Smooth muscle cell (in vitro differentiated cells): ENCODE measurements at regions not wholly inside any gene's neighbourhood (a gene's known extent, or its start where the extent isn't known, plus 50 kb on each side); places are given as distances from the start of the nearest gene placed in this dataset.

Experiments
- DNase-seq: peaks from one replicate; lab custom pipeline; 2025; ENCODE audit not compliant: unreplicated experiment; lab: John Stamatoyannopoulos, UW
- H2AFZ ChIP-seq: fragments of 200-600 bp; sonication (generic); 2 replicates; pipeline ENCODE4 v1.6.0; 2016; ENCODE audit warnings: antibody characterized with exemption, low read depth, mild to moderate bottlenecking
- H3F3A ChIP-seq: fragments of 200-600 bp; sonication (generic); 2 replicates; pipeline ENCODE4 v1.6.0; 2017; ENCODE audit warnings: antibody characterized with exemption, low read depth
- H3K27ac ChIP-seq: fragments of 200-600 bp; sonication (generic); 2 replicates; pipeline ENCODE4 v1.5.1; 2016; ENCODE audit warnings: low read depth, mild to moderate bottlenecking
- H3K27me3 ChIP-seq: fragments of 200-600 bp; sonication (generic); 2 replicates; pipeline ENCODE4 v1.6.1; 2016; ENCODE audit warnings: low read depth, mild to moderate bottlenecking
- H3K36me3 ChIP-seq: fragments of 200-600 bp; sonication (generic); 2 replicates; pipeline ENCODE4 v1.5.1; 2016; ENCODE audit warnings: low read depth
- H3K4me1 ChIP-seq: fragments of 200-600 bp; sonication (generic); 2 replicates; pipeline ENCODE4 v1.5.1; 2016; ENCODE audit warnings: low read depth
- H3K4me2 ChIP-seq: fragments of 200-600 bp; sonication (generic); 2 replicates; pipeline ENCODE4 v1.6.0; 2016; ENCODE audit warnings: mild to moderate bottlenecking
- H3K4me3 ChIP-seq: fragments of 200-600 bp; sonication (generic); 2 replicates; pipeline ENCODE4 v1.5.1; 2016; ENCODE audit warnings: mild to moderate bottlenecking
- H3K79me2 ChIP-seq: fragments of 200-600 bp; sonication (generic); 2 replicates; pipeline ENCODE4 v1.6.0; 2016; ENCODE audit warnings: low read depth, mild to moderate bottlenecking
- H3K9ac ChIP-seq: fragments of 200-600 bp; sonication (generic); 2 replicates; pipeline ENCODE4 v1.6.0; 2016; ENCODE audit warnings: low read depth
- H3K9me3 ChIP-seq: fragments of 200-600 bp; sonication (generic); replicated peaks from 2 replicates; pipeline ENCODE4 v1.5.1; 2016; ENCODE audit warnings: low read depth
- H4K20me1 ChIP-seq: fragments of 200-600 bp; sonication (generic); 2 replicates; pipeline ENCODE4 v1.6.0; 2016; ENCODE audit warnings: low read depth
- WGBS: methylation state at CpG from one replicate; pipeline ENCODE4 v1.1.7; 2016; ENCODE audit warnings: low lambda C conversion rate; 5-methylcytosine and 5-hydroxymethylcytosine counted together
- TF ChIP-seq, protein P1 (sequence below): fragments of 200-600 bp; sonication (generic); IDR thresholded peaks from 2 replicates; pipeline ENCODE4 v1.5.1; 2017; ENCODE audit warnings: borderline replicate concordance, mild to moderate bottlenecking, antibody characterized with exemption; ENCODE audit not compliant: insufficient read depth, poor library complexity, severe bottlenecking

DNA sequence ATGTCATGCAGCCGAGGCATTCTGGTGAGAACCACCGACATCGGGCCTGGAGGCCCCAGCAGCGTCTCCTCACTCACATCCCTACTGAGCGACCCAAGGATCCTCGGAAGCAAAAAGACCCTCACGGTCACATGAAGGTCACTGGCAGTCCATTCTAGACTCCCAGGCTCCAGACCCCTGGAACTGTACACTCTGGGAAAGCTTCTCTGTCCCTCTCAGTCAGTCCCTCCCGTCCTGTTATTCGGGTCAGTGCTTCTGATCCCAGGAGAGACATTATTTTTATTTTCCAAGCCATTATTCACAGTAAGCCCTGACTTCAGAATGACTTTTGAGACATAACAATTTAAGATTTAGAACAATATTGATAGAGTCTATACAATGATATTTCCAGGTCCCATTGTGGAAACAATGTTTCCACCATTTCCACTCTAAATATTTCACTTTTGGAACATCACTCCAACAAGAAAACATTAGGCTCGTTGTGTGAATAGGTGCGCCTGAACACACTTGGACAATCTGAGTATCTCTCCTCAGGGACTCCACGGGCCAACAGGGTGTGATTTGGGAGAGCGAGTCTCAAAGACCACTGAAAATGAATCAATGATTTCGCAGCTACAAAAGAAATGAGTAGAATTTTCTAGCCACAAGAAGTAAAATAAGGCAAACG is 199.7 kb downstream of the SOD2 start:
- no peak overlapping the region for H3K4me2 ChIP-seq
- H3K9me3 ChIP-seq, result no peaks in the 10 kb centered on the region
- H3K36me3 ChIP-seq, result peaks cover 1% of the 10 kb centered on the region
- no peak overlapping the region for H3K27ac ChIP-seq
- no peaks in the 10 kb centered on the region for H3K79me2 ChIP-seq
- no peaks in the 10 kb centered on the region for H3F3A ChIP-seq
- TF ChIP-seq, protein P1, sequence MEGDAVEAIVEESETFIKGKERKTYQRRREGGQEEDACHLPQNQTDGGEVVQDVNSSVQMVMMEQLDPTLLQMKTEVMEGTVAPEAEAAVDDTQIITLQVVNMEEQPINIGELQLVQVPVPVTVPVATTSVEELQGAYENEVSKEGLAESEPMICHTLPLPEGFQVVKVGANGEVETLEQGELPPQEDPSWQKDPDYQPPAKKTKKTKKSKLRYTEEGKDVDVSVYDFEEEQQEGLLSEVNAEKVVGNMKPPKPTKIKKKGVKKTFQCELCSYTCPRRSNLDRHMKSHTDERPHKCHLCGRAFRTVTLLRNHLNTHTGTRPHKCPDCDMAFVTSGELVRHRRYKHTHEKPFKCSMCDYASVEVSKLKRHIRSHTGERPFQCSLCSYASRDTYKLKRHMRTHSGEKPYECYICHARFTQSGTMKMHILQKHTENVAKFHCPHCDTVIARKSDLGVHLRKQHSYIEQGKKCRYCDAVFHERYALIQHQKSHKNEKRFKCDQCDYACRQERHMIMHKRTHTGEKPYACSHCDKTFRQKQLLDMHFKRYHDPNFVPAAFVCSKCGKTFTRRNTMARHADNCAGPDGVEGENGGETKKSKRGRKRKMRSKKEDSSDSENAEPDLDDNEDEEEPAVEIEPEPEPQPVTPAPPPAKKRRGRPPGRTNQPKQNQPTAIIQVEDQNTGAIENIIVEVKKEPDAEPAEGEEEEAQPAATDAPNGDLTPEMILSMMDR, result no peak
- H3K4me1 ChIP-seq, result no peaks in the 10 kb centered on the region
- WGBS, result 90% methylated on average over 15 of the region's 15 CpGs
- H4K20me1 ChIP-seq, result no peaks in the 10 kb centered on the region
- H3K4me3 ChIP-seq, result no peak overlapping the region
- no peak overlapping the region for H2AFZ ChIP-seq
- DNase-seq, result no peak
- H3K9ac ChIP-seq, result no peak overlapping the region
- no peaks in the 10 kb centered on the region for H3K27me3 ChIP-seq

DNA sequence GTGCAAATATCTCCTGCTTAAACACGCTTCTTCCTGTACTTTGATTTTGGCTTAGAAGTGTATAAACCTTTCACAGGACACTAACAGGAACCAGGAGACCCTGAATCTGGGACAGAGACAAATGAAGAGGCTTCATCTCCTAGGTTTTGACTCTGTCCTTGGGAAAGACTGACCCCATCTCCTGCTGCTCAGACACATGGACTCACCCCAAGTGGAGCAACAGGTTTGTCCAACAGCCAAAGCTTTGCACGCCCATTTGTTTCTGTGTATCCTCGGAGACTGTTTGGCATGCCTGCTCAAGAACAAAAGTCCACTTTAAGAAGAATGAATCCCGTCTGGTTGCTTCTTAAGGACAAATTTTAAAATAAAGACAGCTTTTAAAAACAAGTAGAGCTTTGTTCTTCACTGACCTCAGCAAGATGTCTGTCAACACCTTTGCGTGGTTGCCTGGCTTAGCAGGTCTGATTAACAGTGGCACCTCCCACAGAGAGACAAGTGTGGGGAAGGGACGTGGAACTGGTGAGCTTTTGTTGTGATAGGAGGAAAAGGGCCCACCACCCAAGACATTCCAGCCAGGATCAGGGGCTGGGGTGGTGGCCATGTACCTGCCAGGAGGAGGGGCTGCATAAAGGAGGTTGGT is 202.6 kb downstream of the SOD2 start:
- H2AFZ ChIP-seq, result no peak overlapping the region
- H3K4me3 ChIP-seq, result no peak overlapping the region
- no peaks in the 10 kb centered on the region for H3K79me2 ChIP-seq
- no peak overlapping the region for H3K27ac ChIP-seq
- H3K4me2 ChIP-seq, result no peak overlapping the region
- H4K20me1 ChIP-seq, result no peaks in the 10 kb centered on the region
- 81% methylated on average over 6 of the region's 6 CpGs for WGBS
- no peaks in the 10 kb centered on the region for H3K36me3 ChIP-seq
- no peak overlapping the region for H3K9ac ChIP-seq
- H3F3A ChIP-seq, result no peaks in the 10 kb centered on the region
- no peak for DNase-seq
- TF ChIP-seq, protein P1, result no peak
- H3K9me3 ChIP-seq, result no peaks in the 10 kb centered on the region
- no peaks in the 10 kb centered on the region for H3K4me1 ChIP-seq
- H3K27me3 ChIP-seq, result no peaks in the 10 kb centered on the region

DNA sequence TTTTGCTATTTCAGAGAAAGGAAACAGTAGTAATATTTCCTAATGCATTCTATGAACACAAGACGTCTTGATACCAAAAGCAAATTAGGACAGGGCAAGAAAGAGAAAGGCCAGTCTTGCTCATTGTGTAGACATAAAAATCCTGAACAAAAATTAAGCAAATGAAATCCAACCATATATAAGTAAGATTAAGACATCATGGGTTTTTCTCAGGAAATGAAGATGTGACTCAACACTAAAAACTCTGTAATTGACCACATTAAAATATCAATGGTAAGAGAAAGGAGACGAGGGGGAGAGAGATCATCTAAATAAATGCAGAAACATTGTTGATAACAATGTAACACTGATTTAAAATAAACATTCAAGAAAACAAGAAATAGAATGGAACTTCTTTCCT is 205.4 kb downstream of the SOD2 start:
- H3K4me3 ChIP-seq, result no peak overlapping the region
- H3K9me3 ChIP-seq, result no peaks in the 10 kb centered on the region
- DNase-seq, result no peak
- 61% methylated on average over 2 of the region's 2 CpGs for WGBS
- H3K4me2 ChIP-seq, result no peak overlapping the region
- H3K36me3 ChIP-seq, result no peaks in the 10 kb centered on the region
- H3K4me1 ChIP-seq, result no peaks in the 10 kb centered on the region
- no peaks in the 10 kb centered on the region for H3K79me2 ChIP-seq
- H4K20me1 ChIP-seq, result no peaks in the 10 kb centered on the region
- H3F3A ChIP-seq, result no peaks in the 10 kb centered on the region
- H3K27me3 ChIP-seq, result no peaks in the 10 kb centered on the region
- H3K9ac ChIP-seq, result no peak overlapping the region
- no peak overlapping the region for H3K27ac ChIP-seq
- TF ChIP-seq, protein P1, result no peak
- H2AFZ ChIP-seq, result no peak overlapping the region

DNA sequence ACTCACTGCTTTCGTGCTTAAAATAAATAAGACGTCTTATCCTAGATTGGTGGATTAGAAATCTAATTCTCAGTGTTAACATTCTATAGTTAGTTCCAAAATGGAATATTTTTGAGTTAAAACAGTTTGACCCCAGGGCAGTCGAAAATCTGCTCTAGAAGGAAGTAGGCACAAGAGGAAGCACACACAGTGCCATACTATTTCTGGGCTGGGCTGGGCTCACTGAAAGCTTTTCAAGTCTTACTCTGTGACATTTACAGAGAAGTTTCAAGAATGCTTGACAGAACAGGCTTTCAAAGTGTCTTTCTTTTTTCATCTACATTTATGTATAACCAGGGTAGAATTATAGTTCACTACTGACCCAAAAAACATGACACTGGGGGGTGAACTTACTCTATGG is 209.8 kb downstream of the SOD2 start:
- H3K79me2 ChIP-seq, result no peaks in the 10 kb centered on the region
- no peaks in the 10 kb centered on the region for H3K4me1 ChIP-seq
- H3K27ac ChIP-seq, result no peak overlapping the region
- H3K9me3 ChIP-seq, result no peaks in the 10 kb centered on the region
- no peak overlapping the region for H3K4me3 ChIP-seq
- 73% methylated on average over 3 of the region's 3 CpGs for WGBS
- H3K4me2 ChIP-seq, result no peak overlapping the region
- H3K9ac ChIP-seq, result no peak overlapping the region
- H3K27me3 ChIP-seq, result no peaks in the 10 kb centered on the region
- H4K20me1 ChIP-seq, result no peaks in the 10 kb centered on the region
- H3K36me3 ChIP-seq, result no peaks in the 10 kb centered on the region
- no peak for DNase-seq
- H3F3A ChIP-seq, result no peaks in the 10 kb centered on the region
- H2AFZ ChIP-seq, result no peak overlapping the region
- TF ChIP-seq, protein P1, result no peak
